ENCODE measurements at regions not wholly inside any gene's neighbourhood (a gene's known extent, or its start where the extent isn't known, plus 50 kb on each side); places are given as distances from the start of the nearest gene placed in this dataset.
"Not testable (repeated sequence)": the region's sequence is repeated elsewhere in the genome, so short reads cannot be mapped to it uniquely, and the experiment has no call there.

- no peak for DNase-seq
Measured at GRCh38 chr1:94769551-94769950, 50.6 kb upstream of the SLC44A3 start.

GRCh38 chr1:94768036-94768435, 52.1 kb upstream of the SLC44A3 start:
- no peak for DNase-seq

GRCh38 chr1:94765958-94766357, 54.2 kb upstream of the SLC44A3 start:
- DNase-seq: no peak

- DNase-seq: no peak
Measured at GRCh38 chr1:94759188-94759587, 61.0 kb upstream of the SLC44A3 start.

- DNase-seq: peak; percentile 74 to 76
Measured at GRCh38 chr1:94757931-94758330, 62.2 kb upstream of the SLC44A3 start.

GRCh38 chr1:94755675-94756074, 64.5 kb upstream of the SLC44A3 start:
- DNase-seq: no peak

GRCh38 chr1:94755016-94755415, 65.1 kb upstream of the SLC44A3 start:
- not testable (repeated sequence) for DNase-seq

GRCh38 chr1:94754570-94754969, 65.6 kb upstream of the SLC44A3 start:
- DNase-seq: no peak

GRCh38 chr1:94754095-94754494, 66.1 kb upstream of the SLC44A3 start:
- DNase-seq: no peak

GRCh38 chr1:94753171-94753972, 66.8 kb upstream of the SLC44A3 start:
- DNase-seq: no peak

GRCh38 chr1:94751483-94751882, 68.7 kb upstream of the SLC44A3 start:
- DNase-seq: not testable (repeated sequence)

GRCh38 chr1:94746635-94747525, 73.3 kb upstream of the SLC44A3 start:
- no peak for DNase-seq

GRCh38 chr1:94745742-94746141, 74.4 kb upstream of the SLC44A3 start:
- no peak for DNase-seq

- no peak for DNase-seq
Measured at GRCh38 chr1:94743862-94744261, 76.3 kb upstream of the SLC44A3 start.

GRCh38 chr1:94741996-94742395, 78.2 kb upstream of the SLC44A3 start:
- no peak for DNase-seq

- no peak for DNase-seq
Measured at GRCh38 chr1:94741510-94741909, 78.6 kb upstream of the SLC44A3 start.

- DNase-seq: no peak
Measured at GRCh38 chr1:94739521-94740061, 80.6 kb upstream of the SLC44A3 start.

GRCh38 chr1:94738371-94738770, 81.8 kb upstream of the SLC44A3 start:
- no peak for DNase-seq

GRCh38 chr1:94737124-94737998, 82.8 kb upstream of the SLC44A3 start:
- DNase-seq: no peak

- DNase-seq: no peak
Measured at GRCh38 chr1:94736549-94736948, 83.6 kb upstream of the SLC44A3 start.

GRCh38 chr1:94736073-94736472, 84.1 kb upstream of the SLC44A3 start:
- no peak for DNase-seq
